Gastroesophageal sphincter (tissue), 4 donors: ENCODE measurements at regions not wholly inside any gene's neighbourhood (a gene's known extent, or its start where the extent isn't known, plus 50 kb on each side); places are given as distances from the start of the nearest gene placed in this dataset.

Experiments
- ATAC-seq: fragments of 150-250 bp; one replicate; pipeline ENCODE4 v1.9.1; 2016; ENCODE audit warnings: mild to moderate bottlenecking, moderate library complexity
- H3K27ac ChIP-seq, 4 donors: fragments of 200-600 bp; sonication (generic) in 3 of 4; 1 replicate in 3 of 4; 2 replicates in 1 of 4; pipeline ENCODE4 v1.5.1; 2016 to 2019
- H3K27me3 ChIP-seq: fragments of 200-600 bp; sonication (generic); one replicate; pipeline ENCODE4 v1.5.1; 2019
- H3K36me3 ChIP-seq, 2 donors: fragments of 200-600 bp; sonication (generic); one replicate each; pipeline ENCODE4 v1.5.1; 2019; ENCODE audit warnings: control low read depth in 1 of 2
- H3K4me1 ChIP-seq, 3 donors: fragments of 200-600 bp; sonication (generic); 1 replicate in 2 of 3; 2 replicates in 1 of 3; pipeline ENCODE4 v1.5.1; 2016 to 2019; ENCODE audit warnings: control low read depth in 2 of 3
- H3K4me3 ChIP-seq, 2 donors: fragments of 200-600 bp; sonication (generic); one replicate each; pipeline ENCODE4 v1.5.1; 2019; ENCODE audit warnings: mild to moderate bottlenecking in 1 of 2, moderate library complexity in 1 of 2
- H3K9me3 ChIP-seq, 3 donors: fragments of 200-600 bp; sonication (generic); one replicate each; pipeline ENCODE4 v1.5.1; 2017 to 2019; ENCODE audit warnings: control low read depth in 2 of 3
- CTCF ChIP-seq, 4 experiments: fragments of 200-600 bp in 2 of 4; fragments of 450-650 bp in 2 of 4; sonication (generic) in 1 of 4; IDR thresholded peaks; one replicate each; pipeline ENCODE4 v1.5.1; 2017 to 2019; ENCODE audit warnings: antibody characterized with exemption in 4 of 4, mild to moderate bottlenecking in 2 of 4, moderate library complexity in 2 of 4
- EP300 ChIP-seq: sonication (generic); formaldehyde crosslinking; IDR thresholded peaks from one replicate; pipeline ENCODE4 v1.6.1; 2017; ENCODE audit warnings: antibody characterized with exemption, mild to moderate bottlenecking
- POLR2A ChIP-seq, 2 donors: fragments of 450-650 bp; IDR thresholded peaks; one replicate each; pipeline ENCODE4 v1.6.1; 2017; ENCODE audit warnings: antibody characterized with exemption in 2 of 2, mild to moderate bottlenecking in 2 of 2, moderate library complexity in 1 of 2
- POLR2AphosphoS5 ChIP-seq: sonication (generic); formaldehyde crosslinking; IDR thresholded peaks from one replicate; pipeline ENCODE4 v1.6.1; 2017; ENCODE audit warnings: antibody characterized with exemption
- WGBS, 2 donors: methylation state at CpG; one replicate each; pipeline ENCODE4 v1.1.5; 2018; ENCODE audit warnings: low coverage in 1 of 2; 5-methylcytosine and 5-hydroxymethylcytosine counted together

- 61 to 75% methylated on average over 5 to 9 of the region's 9 CpGs for WGBS, 2 donors
- no peaks in the 10 kb centered on the region for H3K36me3 ChIP-seq
- no peak overlapping the region for H3K27ac ChIP-seq
- no peak for TF ChIP-seq POLR2A (IDR thresholded peaks at IDR 0.05)
- no peak for ATAC-seq
- no peaks in the 10 kb centered on the region for H3K27me3 ChIP-seq
- no peak overlapping the region for H3K4me3 ChIP-seq
- no peaks in the 10 kb centered on the region for H3K9me3 ChIP-seq
- peaks cover 0 to 46% (median 0%) of the 10 kb centered on the region in 3 donors for H3K4me1 ChIP-seq
Observed at GRCh38 chr1:100624886-100625610, 87.1 kb downstream of the GPR88 start.

DNA sequence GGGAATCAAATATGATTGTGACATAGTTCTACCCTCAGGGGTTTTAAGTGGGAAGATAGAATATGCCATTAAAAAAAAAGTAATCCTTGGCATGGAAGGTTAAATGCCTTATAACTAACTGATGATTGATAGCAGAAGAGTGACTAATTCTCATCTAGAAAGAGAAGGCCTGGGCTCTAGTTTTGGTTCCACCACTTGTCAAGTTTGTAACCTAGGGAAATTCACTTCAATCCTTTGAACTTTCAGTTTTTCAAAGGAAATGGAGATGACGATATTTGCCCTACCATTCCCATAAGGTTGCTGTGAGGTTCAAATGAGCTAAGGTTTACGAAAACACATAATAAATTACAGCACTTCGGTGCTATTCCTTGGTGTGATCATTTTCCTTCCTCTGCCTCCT lies 88.5 kb downstream of the GPR88 start:
- H3K4me1 ChIP-seq = peaks cover 0 to 46% (median 0%) of the 10 kb centered on the region in 3 donors
- no peak for TF ChIP-seq POLR2AphosphoS5
- TF ChIP-seq EP300 = no peak
- no peak for TF ChIP-seq CTCF (IDR thresholded peaks at IDR 0.05)
- no peak for TF ChIP-seq POLR2A (IDR thresholded peaks at IDR 0.05)
- H3K36me3 ChIP-seq = no peaks in the 10 kb centered on the region
- H3K27ac ChIP-seq = no peak overlapping the region
- H3K27me3 ChIP-seq = no peaks in the 10 kb centered on the region
- H3K9me3 ChIP-seq = no peaks in the 10 kb centered on the region
- H3K4me3 ChIP-seq = no peak overlapping the region
- ATAC-seq = no peak
- WGBS, 2 donors = 37 to 73% methylated on average over 3 of the region's 3 CpGs

DNA sequence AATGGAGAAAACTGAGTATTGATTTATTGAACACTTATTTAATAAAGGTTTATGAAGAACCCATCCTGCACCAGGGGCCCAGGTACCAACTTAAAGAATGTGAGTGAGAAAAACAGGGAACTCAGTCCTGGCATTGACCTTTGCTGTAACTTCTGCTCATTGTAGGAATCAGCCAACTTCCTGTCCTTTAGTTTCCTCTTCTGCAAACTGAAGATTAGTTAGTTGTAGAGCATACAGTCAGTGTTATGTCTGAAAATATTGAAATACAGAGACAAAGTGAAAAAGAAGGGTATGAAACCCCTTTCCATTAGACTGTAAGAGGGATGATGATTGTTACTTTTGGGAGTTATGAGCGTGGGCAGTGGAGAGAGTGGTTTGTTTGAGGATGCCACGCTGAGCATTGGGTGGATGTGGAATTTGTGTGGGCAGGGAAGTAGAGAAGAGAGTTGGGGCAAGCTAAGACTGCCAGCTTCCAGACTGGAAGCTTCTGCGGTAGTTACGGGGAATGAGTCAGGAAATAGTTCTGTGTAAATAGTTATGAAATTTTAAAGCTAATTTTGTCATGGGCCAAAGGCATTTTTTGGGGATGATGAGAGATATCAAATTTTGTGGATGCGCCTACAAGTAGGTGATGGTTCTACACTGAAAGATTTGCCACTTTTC lies 89.2 kb downstream of the GPR88 start:
- WGBS, 2 donors = 60 to 100% methylated on average over 1 to 5 of the region's 5 CpGs
- no peaks in the 10 kb centered on the region for H3K27me3 ChIP-seq
- no peak overlapping the region for H3K4me3 ChIP-seq
- no peak for ATAC-seq
- H3K9me3 ChIP-seq = no peaks in the 10 kb centered on the region
- peaks cover 0 to 42% (median 0%) of the 10 kb centered on the region in 3 donors for H3K4me1 ChIP-seq
- TF ChIP-seq EP300 = no peak
- no peak for TF ChIP-seq CTCF (IDR thresholded peaks at IDR 0.05)
- peak; percentile 20 for TF ChIP-seq POLR2AphosphoS5
- no peak for TF ChIP-seq POLR2A (IDR thresholded peaks at IDR 0.05)
- H3K27ac ChIP-seq = no peak overlapping the region
- H3K36me3 ChIP-seq = no peaks in the 10 kb centered on the region

- Histone ChIP-seq H3K4me1 (peaks cover 0 to 36% (median 0%) of the 10 kb centered on the region in 3 donors), H3K27me3 (no peaks in the 10 kb centered on the region), H3K9me3 (no peaks in the 10 kb centered on the region), H3K4me3 (no peak overlapping the region), H3K36me3 (no peaks in the 10 kb centered on the region), H3K27ac (peak overlapping the region in 1 of 4 donors; percentile 35)
- TF ChIP-seq CTCF (IDR thresholded peaks at IDR 0.05) (no peak), POLR2AphosphoS5 (no peak), POLR2A (IDR thresholded peaks at IDR 0.05) (no peak), EP300 (no peak)
- WGBS, 2 donors = 85 to 91% methylated on average over 2 to 3 of the region's 3 CpGs
- peak; percentile 9 for ATAC-seq
Observed at GRCh38 chr1:100627936-100628335, 90.0 kb downstream of the GPR88 start.

DNA sequence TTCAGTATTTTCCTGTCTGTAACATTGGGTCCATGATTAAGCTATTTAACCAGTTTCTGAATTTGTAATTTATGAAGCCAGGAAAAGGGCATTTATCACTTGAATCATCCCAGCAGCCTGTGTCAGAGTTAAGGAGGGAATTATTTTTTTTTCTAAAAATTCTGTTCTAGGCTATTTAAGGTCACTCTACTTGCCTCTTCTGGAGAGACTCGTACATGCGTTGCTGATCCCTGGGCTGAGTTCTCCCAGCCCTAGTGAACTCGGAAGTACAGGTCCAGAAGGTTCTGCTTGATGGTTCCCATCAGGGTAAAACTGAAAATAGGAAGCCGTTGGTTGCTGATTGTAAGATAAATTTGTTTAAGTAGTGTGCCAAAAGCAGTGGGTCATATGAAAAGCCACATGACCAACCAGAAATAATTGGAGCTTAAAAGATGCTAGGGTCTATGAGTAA lies 90.7 kb downstream of the GPR88 start:
- 14 to 55% methylated on average over 4 of the region's 4 CpGs for WGBS, 2 donors
- ATAC-seq = peak; percentile 36
- TF ChIP-seq EP300 (no peak), POLR2AphosphoS5 (peak; percentile 16)

DNA sequence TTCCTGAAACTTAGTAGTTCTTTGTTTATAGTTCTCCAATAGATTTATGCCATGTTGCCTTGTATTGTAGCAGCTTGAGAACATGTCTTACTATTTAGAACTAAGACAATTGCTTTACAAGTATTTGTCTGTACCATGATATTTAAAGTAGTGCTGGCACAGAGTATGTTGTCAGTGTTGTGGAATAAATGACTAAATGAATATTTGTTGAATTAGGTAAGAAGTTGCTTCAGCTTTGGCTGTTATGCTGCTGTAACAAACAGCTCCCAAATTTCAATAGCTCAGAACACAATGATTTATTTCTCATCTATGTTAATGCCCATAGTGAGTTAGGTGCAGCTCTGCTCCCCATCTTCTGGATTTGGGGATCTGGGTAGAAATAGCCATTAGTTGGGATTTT lies 90.2 kb upstream of the VCAM1 start:
- TF ChIP-seq EP300 (no peak), POLR2A (IDR thresholded peaks at IDR 0.05) (no peak), POLR2AphosphoS5 (peak; percentile 26), CTCF (IDR thresholded peaks at IDR 0.05) (no peak)
- Histone ChIP-seq H3K27ac (peak overlapping the region in 1 of 4 donors; percentile 35), H3K4me1 (peaks cover 0 to 36% (median 0%) of the 10 kb centered on the region in 3 donors), H3K4me3 (no peak overlapping the region), H3K36me3 (no peaks in the 10 kb centered on the region), H3K9me3 (no peaks in the 10 kb centered on the region), H3K27me3 (no peaks in the 10 kb centered on the region)
- peak; percentile 61 for ATAC-seq

More for the DNA sequence above, 90.7 kb downstream of the GPR88 start:
- Histone ChIP-seq H3K9me3 (no peaks in the 10 kb centered on the region), H3K27ac (peak overlapping the region in 1 of 4 donors; percentile 35), H3K27me3 (no peaks in the 10 kb centered on the region), H3K4me1 (peaks cover 0 to 36% (median 0%) of the 10 kb centered on the region in 3 donors), H3K36me3 (no peaks in the 10 kb centered on the region), H3K4me3 (no peak overlapping the region)
